Activated CD4-positive, alpha-beta T cell treated with anti-CD3 and anti-CD28 coated beads, Interleukin-2, amount 10 ng/mL, durations not matched to agents 7 days and 5 days (primary cell): ENCODE measurements at regions not wholly inside any gene's neighbourhood (a gene's known extent, or its start where the extent isn't known, plus 50 kb on each side); places are given as distances from the start of the nearest gene placed in this dataset.

Experiments
- CTCF ChIA-PET: fragments of 350-600 bp; sonication (Branson Sonifier 250); formaldehyde crosslinking; loops from one replicate; lab custom pipeline; 2021; ENCODE audit warnings: antibody characterized with exemption; lab: Charles Lee
- POLR2A ChIA-PET: fragments of 350-600 bp; sonication (Branson Sonifier 250); formaldehyde crosslinking; loops from one replicate; lab custom pipeline; 2021; ENCODE audit warnings: antibody characterized with exemption; lab: Charles Lee
- DNase-seq: peaks from one replicate; pipeline ENCODE4 v3.0.0-alpha.2; 2020
- H3K27ac Mint-ChIP-seq: one replicate; pipeline ENCODE4 v1.8.0; 2021; ENCODE audit warnings: mild to moderate bottlenecking, moderate library complexity, mixed read lengths
- H3K27me3 Mint-ChIP-seq: one replicate; pipeline ENCODE4 v1.8.0; 2021; ENCODE audit warnings: mixed read lengths
- H3K36me3 Mint-ChIP-seq: one replicate; pipeline ENCODE4 v1.8.0; 2021; ENCODE audit warnings: low read depth, mixed read lengths
- H3K4me1 Mint-ChIP-seq: one replicate; pipeline ENCODE4 v1.8.0; 2021; ENCODE audit warnings: mixed read lengths
- H3K4me3 Mint-ChIP-seq: one replicate; pipeline ENCODE4 v1.8.0; 2021; ENCODE audit warnings: mild to moderate bottlenecking, moderate library complexity, mixed read lengths
- H3K9me3 Mint-ChIP-seq: one replicate; pipeline ENCODE4 v1.8.0; 2021; ENCODE audit warnings: mixed read lengths

DNA sequence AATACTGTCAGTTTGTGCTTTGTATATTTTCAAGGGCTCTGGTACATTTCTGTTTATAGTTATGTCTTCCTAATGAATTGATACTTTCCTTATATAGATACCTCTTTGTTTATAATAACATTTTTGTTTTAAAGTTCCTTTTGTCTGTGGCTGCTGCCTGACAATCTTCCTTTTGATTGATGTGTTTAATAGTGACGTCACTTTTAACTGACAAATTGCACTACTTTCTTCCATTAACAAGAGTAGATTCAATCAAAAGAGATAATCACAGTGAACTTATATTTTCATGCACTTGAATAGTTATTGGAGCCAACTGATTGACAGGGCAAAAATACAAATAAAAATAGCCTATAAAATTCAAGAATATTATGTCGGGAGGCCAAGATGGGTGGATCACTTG lies 371.7 kb downstream of the ANXA1 start:
- Mint-ChIP-seq H3K27ac (no peak overlapping the region), H3K4me3 (no peak overlapping the region), H3K4me1 (no peaks in the 10 kb centered on the region), H3K9me3 (no peaks in the 10 kb centered on the region), H3K36me3 (no peaks in the 10 kb centered on the region), H3K27me3 (no peaks in the 10 kb centered on the region)
- no peak for DNase-seq
- ChIA-PET POLR2A (no interaction called here), CTCF (no interaction called here)

DNA sequence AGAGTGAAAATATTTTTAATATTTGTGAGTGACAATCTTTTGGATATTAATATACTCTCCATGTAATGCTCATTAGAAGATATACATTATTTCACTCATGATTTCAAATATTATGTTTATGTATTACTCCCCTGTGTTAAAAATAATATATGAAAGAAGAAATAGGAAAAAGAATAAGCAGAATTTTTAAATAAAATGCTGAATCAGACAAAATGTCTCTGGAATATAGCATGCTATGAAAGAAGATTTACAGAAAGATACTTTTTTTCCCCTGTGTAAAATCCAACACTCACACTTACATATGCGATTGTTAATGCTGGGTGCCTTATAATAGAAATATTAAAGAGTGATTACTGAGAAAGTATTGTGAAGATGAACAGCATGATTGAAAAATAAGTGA lies 373.7 kb downstream of the ANXA1 start:
- ChIA-PET CTCF (no interaction called here), POLR2A (no interaction called here)
- Mint-ChIP-seq H3K4me1 (no peaks in the 10 kb centered on the region), H3K36me3 (no peaks in the 10 kb centered on the region), H3K9me3 (no peaks in the 10 kb centered on the region), H3K4me3 (no peak overlapping the region), H3K27ac (no peak overlapping the region), H3K27me3 (no peaks in the 10 kb centered on the region)
- no peak for DNase-seq

DNA sequence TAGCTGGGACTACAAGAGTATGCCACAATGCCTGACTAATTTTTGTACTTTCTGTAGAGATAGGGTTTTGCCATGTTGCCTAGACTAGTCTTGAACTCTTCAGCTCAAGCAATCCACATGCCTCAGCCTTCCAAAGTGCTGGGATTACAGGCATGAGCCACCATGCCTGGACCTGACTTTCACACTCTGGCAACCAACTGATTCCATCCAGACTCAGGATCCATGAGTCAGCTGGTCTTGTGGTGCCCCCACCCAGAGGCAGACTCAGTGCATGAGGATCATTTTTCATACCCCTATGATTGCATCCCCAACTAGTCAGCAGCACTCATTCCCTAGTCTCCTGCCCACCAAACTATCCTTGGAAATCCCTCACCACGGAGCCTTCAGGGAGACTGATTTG lies 375.9 kb downstream of the ANXA1 start:
- Mint-ChIP-seq H3K4me3 (no peak overlapping the region), H3K9me3 (no peaks in the 10 kb centered on the region), H3K4me1 (no peaks in the 10 kb centered on the region), H3K36me3 (no peaks in the 10 kb centered on the region), H3K27me3 (no peaks in the 10 kb centered on the region), H3K27ac (no peak overlapping the region)
- no peak for DNase-seq
- ChIA-PET CTCF (no interaction called here), POLR2A (no interaction called here)

DNA sequence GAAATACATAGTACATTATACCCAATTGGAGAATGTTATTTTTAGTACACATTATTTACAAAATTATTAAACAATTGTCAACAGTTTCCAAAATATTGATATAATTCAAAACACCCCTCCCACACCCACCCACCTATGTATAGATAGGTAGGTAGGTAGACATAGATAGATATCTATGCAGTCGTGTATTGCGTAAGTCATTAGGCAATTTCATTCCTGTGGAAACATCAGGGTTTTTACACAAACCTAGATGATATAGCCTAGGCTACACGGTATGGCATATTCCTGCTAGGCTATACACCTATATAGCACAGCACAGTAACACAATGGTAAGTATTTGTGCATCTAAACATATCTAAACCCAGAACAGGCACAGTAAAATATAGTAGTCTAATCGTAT lies 377.3 kb downstream of the ANXA1 start:
- Mint-ChIP-seq H3K27me3 (no peaks in the 10 kb centered on the region), H3K4me3 (no peak overlapping the region), H3K9me3 (no peaks in the 10 kb centered on the region), H3K36me3 (no peaks in the 10 kb centered on the region), H3K27ac (no peak overlapping the region), H3K4me1 (no peaks in the 10 kb centered on the region)
- ChIA-PET POLR2A (no interaction called here), CTCF (no interaction called here)
- no peak for DNase-seq

GRCh38 chr9:73529666-73530065 lies 378.0 kb downstream of the ANXA1 start:
- H3K4me3 Mint-ChIP-seq = no peak overlapping the region
- ChIA-PET CTCF (no interaction called here), POLR2A (no interaction called here)
- no peak overlapping the region for H3K27ac Mint-ChIP-seq
- no peak for DNase-seq
- no peaks in the 10 kb centered on the region for H3K27me3 Mint-ChIP-seq
- H3K4me1 Mint-ChIP-seq = no peaks in the 10 kb centered on the region
- no peaks in the 10 kb centered on the region for H3K36me3 Mint-ChIP-seq
- no peaks in the 10 kb centered on the region for H3K9me3 Mint-ChIP-seq

- POLR2A ChIA-PET = no interaction called here
- CTCF ChIA-PET = no interaction called here
Observed at GRCh38 chr9:73531051-73531532, 379.4 kb downstream of the ANXA1 start.

GRCh38 chr9:73531658-73532057 lies 380.0 kb downstream of the ANXA1 start:
- no peak for DNase-seq
- Mint-ChIP-seq H3K27me3 (no peaks in the 10 kb centered on the region), H3K9me3 (no peaks in the 10 kb centered on the region), H3K4me1 (no peaks in the 10 kb centered on the region), H3K36me3 (no peaks in the 10 kb centered on the region), H3K27ac (no peak overlapping the region), H3K4me3 (no peak overlapping the region)
- CTCF ChIA-PET = no interaction called here
- POLR2A ChIA-PET = no interaction called here

More at GRCh38 chr9:73531051-73531532, 379.4 kb downstream of the ANXA1 start:
- Mint-ChIP-seq H3K4me3 (no peak overlapping the region), H3K9me3 (no peaks in the 10 kb centered on the region), H3K36me3 (no peaks in the 10 kb centered on the region), H3K27ac (no peak overlapping the region), H3K27me3 (no peaks in the 10 kb centered on the region), H3K4me1 (no peaks in the 10 kb centered on the region)
- no peak for DNase-seq

DNA sequence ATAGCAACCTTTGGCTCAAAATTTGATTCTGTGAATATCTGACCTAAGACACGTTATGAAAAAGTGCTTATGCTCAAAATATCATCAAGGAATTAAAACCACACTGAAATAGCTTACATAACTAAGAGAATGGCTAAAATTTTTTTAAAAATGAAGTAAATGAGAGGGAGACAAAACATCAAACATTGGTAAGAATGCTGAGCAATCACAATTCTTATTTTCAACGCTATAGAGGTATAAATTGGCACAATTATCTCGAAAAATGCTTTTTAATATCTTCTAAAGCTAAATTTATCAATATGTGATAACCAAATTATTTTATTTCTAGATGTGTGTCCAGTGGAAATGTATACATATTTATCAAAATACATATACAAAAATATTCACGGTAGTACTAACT lies 381.3 kb downstream of the ANXA1 start:
- Mint-ChIP-seq H3K4me1 (no peaks in the 10 kb centered on the region), H3K27ac (no peak overlapping the region), H3K4me3 (no peak overlapping the region), H3K9me3 (no peaks in the 10 kb centered on the region), H3K27me3 (no peaks in the 10 kb centered on the region), H3K36me3 (no peaks in the 10 kb centered on the region)
- CTCF ChIA-PET = no interaction called here
- POLR2A ChIA-PET = no interaction called here
- DNase-seq = no peak

DNA sequence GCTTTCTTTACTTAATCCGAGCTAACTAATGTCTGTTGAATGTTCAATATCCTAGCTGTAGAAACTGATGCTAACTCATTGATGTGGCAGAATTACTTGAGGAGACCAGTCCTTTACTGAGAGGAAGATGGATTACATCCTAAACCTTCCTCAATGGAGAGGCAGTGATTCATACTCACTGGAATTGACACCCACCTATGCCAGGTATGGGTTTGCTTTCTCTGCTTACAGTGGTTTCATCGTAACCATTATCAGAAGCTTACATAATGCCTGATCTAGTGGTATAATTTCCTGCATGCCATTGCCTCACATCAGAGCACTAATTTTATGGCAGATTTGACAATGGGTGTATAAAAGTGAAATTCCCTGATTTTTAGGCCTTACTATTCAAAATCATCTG lies 384.7 kb downstream of the ANXA1 start:
- Mint-ChIP-seq H3K36me3 (no peaks in the 10 kb centered on the region), H3K4me1 (no peaks in the 10 kb centered on the region), H3K27me3 (no peaks in the 10 kb centered on the region), H3K9me3 (no peaks in the 10 kb centered on the region), H3K4me3 (no peak overlapping the region), H3K27ac (no peak overlapping the region)
- ChIA-PET POLR2A (no interaction called here), CTCF (no interaction called here)
- no peak for DNase-seq

- Mint-ChIP-seq H3K36me3 (no peaks in the 10 kb centered on the region), H3K4me3 (no peak overlapping the region), H3K4me1 (no peaks in the 10 kb centered on the region), H3K9me3 (no peaks in the 10 kb centered on the region), H3K27ac (no peak overlapping the region), H3K27me3 (no peaks in the 10 kb centered on the region)
- ChIA-PET CTCF (no interaction called here), POLR2A (no interaction called here)
- DNase-seq = no peak
Observed at GRCh38 chr9:73537561-73537960, 385.9 kb downstream of the ANXA1 start.

GRCh38 chr9:73539881-73540390 lies 388.3 kb downstream of the ANXA1 start:
- CTCF ChIA-PET = interaction anchor here (0.5 kb wide), 1 partner anchor 19 kb away, joined by 3 read pairs; no protein-coding TSS in a partner anchor
- Mint-ChIP-seq H3K27ac (no peak overlapping the region), H3K36me3 (no peaks in the 10 kb centered on the region), H3K27me3 (no peaks in the 10 kb centered on the region), H3K4me1 (no peaks in the 10 kb centered on the region), H3K9me3 (no peaks in the 10 kb centered on the region), H3K4me3 (no peak overlapping the region)
- DNase-seq = no peak
- POLR2A ChIA-PET = no interaction called here

DNA sequence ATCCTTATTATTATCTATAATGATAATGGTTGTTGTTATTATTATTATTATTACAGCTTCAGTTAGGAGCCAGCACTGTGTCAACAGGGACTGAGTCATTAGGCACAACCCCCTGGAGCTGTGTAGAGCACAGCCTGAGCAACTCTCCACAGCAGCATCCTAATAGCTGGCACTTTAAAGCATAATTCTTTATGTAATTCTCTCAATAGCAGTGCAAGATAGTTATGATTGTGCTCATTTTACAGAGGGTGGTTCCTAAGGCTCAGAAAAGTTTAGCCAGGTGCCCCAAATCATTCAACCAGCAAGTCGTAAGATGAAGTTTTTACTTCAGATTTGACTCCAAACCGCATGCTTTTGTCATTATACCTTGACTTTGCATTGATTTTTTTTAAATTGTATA lies 390.3 kb downstream of the ANXA1 start:
- Mint-ChIP-seq H3K9me3 (no peaks in the 10 kb centered on the region), H3K36me3 (no peaks in the 10 kb centered on the region), H3K4me3 (no peak overlapping the region), H3K27me3 (no peaks in the 10 kb centered on the region), H3K4me1 (no peaks in the 10 kb centered on the region), H3K27ac (no peak overlapping the region)
- CTCF ChIA-PET = no interaction called here
- POLR2A ChIA-PET = no interaction called here
- no peak for DNase-seq

DNA sequence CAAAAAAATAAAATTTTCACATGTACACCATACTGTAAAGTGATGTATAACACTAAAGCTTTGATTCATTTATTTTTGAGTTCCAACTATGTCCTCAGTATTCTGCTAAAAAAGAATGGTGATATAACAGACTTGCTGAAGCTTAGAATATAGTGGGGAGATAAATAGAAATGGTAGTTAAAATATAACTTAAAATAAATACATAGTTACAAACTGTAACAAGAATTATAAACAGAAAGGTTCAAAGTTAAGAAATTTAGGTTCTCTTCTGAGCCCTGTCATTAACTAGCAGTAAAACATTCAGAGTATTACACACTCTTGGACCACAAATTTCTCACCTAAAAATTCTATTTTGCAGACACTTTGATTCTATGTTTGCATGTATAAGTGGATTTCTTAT lies 392.1 kb downstream of the ANXA1 start:
- no peak for DNase-seq
- POLR2A ChIA-PET = no interaction called here
- H3K4me1 Mint-ChIP-seq = no peaks in the 10 kb centered on the region

DNA sequence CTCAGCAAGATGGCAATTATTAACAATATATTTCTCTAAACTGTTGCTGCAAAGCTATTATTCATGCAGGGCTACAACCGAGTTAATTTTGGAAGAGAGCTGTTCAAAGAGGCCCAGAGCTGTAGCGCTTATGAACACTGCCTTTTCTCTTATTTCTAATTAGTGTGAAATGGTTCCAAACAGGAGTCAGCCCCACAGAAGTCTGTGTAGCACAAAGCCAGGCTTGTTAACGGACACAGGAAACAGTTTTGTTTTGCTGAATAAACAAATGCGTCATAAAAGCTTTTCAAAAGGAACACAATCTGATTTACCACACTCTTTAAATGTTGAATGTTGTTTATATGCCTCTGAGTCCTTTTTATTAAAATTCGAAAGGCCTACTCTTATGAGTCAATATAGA lies 396.5 kb downstream of the ANXA1 start:
- CTCF ChIA-PET = no interaction called here
- Mint-ChIP-seq H3K27me3 (no peaks in the 10 kb centered on the region), H3K36me3 (no peaks in the 10 kb centered on the region), H3K4me3 (no peak overlapping the region), H3K9me3 (peaks cover 3% of the 10 kb centered on the region), H3K27ac (no peak overlapping the region), H3K4me1 (no peaks in the 10 kb centered on the region)
- POLR2A ChIA-PET = no interaction called here
- no peak for DNase-seq

More for the DNA sequence above, 392.1 kb downstream of the ANXA1 start:
- Mint-ChIP-seq H3K4me3 (no peak overlapping the region), H3K27ac (no peak overlapping the region), H3K36me3 (no peaks in the 10 kb centered on the region), H3K9me3 (no peaks in the 10 kb centered on the region), H3K27me3 (no peaks in the 10 kb centered on the region)
- CTCF ChIA-PET = no interaction called here
